Endodermal cell (in vitro differentiated cells): ENCODE measurements at regions not wholly inside any gene's neighbourhood (a gene's known extent, or its start where the extent isn't known, plus 50 kb on each side); places are given as distances from the start of the nearest gene placed in this dataset.

Experiments
- DNase-seq: peaks from one replicate; pipeline ENCODE4 v3.0.0-alpha.2; 2017
- H3K27ac ChIP-seq: 2 replicates; pipeline ENCODE4 v1.5.1; 2013; ENCODE audit warnings: mild to moderate bottlenecking, low read depth, low read length, moderate library complexity
- H3K27me3 ChIP-seq: 2 replicates; pipeline ENCODE4 v1.6.1; 2013; ENCODE audit warnings: mild to moderate bottlenecking, low read length, moderate library complexity; ENCODE audit not compliant: insufficient read depth, control insufficient read depth, poor library complexity, severe bottlenecking
- H3K36me3 ChIP-seq: 2 replicates; pipeline ENCODE4 v1.7.0; 2013; ENCODE audit warnings: mild to moderate bottlenecking, low read length, moderate library complexity; ENCODE audit not compliant: control insufficient read depth, insufficient read depth
- H3K4me1 ChIP-seq: one replicate; pipeline ENCODE4 v1.7.0; 2013; ENCODE audit warnings: low read length; ENCODE audit not compliant: control insufficient read depth, insufficient read depth
- H3K4me3 ChIP-seq: 2 replicates; pipeline ENCODE4 v1.5.1; 2013; ENCODE audit warnings: mild to moderate bottlenecking, low read length, moderate library complexity
- H3K9ac ChIP-seq: 2 replicates; pipeline ENCODE4 v1.6.1; 2013; ENCODE audit warnings: mild to moderate bottlenecking, low read length, moderate library complexity; ENCODE audit not compliant: poor library complexity, severe bottlenecking; ENCODE audit errors: extremely low read depth
- H3K9me3 ChIP-seq: 2 replicates; pipeline ENCODE4 v1.6.1; 2013; ENCODE audit warnings: mild to moderate bottlenecking, low read length, moderate library complexity; ENCODE audit not compliant: control insufficient read depth
- H3K27ac Mint-ChIP-seq: 2 replicates; pipeline ENCODE4 v1.8.0; 2020; ENCODE audit warnings: mixed read lengths
- H3K27me3 Mint-ChIP-seq: 2 replicates; pipeline ENCODE4 v1.8.0; 2021; ENCODE audit warnings: mild to moderate bottlenecking, mixed read lengths; ENCODE audit not compliant: insufficient read depth
- H3K36me3 Mint-ChIP-seq: 2 replicates; pipeline ENCODE4 v1.8.0; 2020; ENCODE audit warnings: low read depth, mixed read lengths
- H3K4me1 Mint-ChIP-seq: 2 replicates; pipeline ENCODE4 v1.8.0; 2020; ENCODE audit warnings: mixed read lengths
- H3K4me3 Mint-ChIP-seq: 2 replicates; pipeline ENCODE4 v1.8.0; 2020; ENCODE audit warnings: mild to moderate bottlenecking, moderate library complexity, mixed read lengths
- H3K9me3 Mint-ChIP-seq: 2 replicates; pipeline ENCODE4 v1.8.0; 2020; ENCODE audit warnings: mild to moderate bottlenecking, mixed read lengths
- WGBS, 2 experiments: methylation state at CpG; one replicate each; pipeline versions ENCODE4 v1.1.5 to v1.1.7; 2013; ENCODE audit warnings: missing lambda C conversion rate in 2 of 2, mixed read lengths in 1 of 2; ENCODE audit not compliant: insufficient coverage in 1 of 2, insufficient read length in 1 of 2; 5-methylcytosine and 5-hydroxymethylcytosine counted together
- TF ChIP-seq, protein P1 (sequence below): fragments of 200-600 bp; sonication (generic); conservative IDR thresholded peaks from 2 replicates; pipeline ENCODE4 v1.5.0; 2021; ENCODE audit warnings: antibody characterized with exemption, mild to moderate bottlenecking

DNA sequence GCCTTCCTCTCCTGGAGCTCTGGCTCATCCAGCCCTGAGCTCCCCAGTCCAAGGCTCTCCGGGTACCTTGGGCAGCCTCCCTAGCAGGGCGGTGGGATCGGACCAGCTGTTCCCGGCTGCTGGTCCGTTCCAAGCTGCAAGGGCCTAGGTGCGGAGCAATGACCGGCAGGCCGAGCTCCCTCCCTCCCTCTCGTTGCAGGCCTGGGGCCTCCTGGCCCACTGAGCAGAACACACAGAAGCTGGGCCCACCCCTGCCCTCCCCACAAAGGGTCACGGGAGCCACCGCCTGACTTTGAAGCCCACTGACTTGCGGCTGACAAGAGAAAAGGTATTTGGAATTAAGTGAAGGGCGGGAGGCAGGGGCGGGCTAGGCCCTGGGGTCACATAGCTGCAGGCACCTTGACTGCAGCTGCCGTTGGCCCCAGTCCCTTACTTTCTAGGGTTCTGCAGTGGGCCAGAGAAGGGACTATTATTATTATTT lies 104.7 kb upstream of the IER5L start:
- Mint-ChIP-seq H3K4me1 (peaks cover 18% of the 10 kb centered on the region), H3K27me3 (no peaks in the 10 kb centered on the region), H3K27ac (no peak overlapping the region), H3K4me3 (no peak overlapping the region), H3K9me3 (no peaks in the 10 kb centered on the region), H3K36me3 (no peaks in the 10 kb centered on the region)
- peak; percentile 67 for DNase-seq
- H3K4me3 ChIP-seq = no peak overlapping the region
- no peak overlapping the region for H3K27ac ChIP-seq
- WGBS, 2 experiments = 63 to 68% methylated on average over 9 to 15 of the region's 15 CpGs
- no peaks in the 10 kb centered on the region for H3K9me3 ChIP-seq
- H3K27me3 ChIP-seq = no peaks in the 10 kb centered on the region
- H3K9ac ChIP-seq = no peak overlapping the region
- H3K4me1 ChIP-seq = peaks cover 3% of the 10 kb centered on the region
- TF ChIP-seq, protein P1, sequence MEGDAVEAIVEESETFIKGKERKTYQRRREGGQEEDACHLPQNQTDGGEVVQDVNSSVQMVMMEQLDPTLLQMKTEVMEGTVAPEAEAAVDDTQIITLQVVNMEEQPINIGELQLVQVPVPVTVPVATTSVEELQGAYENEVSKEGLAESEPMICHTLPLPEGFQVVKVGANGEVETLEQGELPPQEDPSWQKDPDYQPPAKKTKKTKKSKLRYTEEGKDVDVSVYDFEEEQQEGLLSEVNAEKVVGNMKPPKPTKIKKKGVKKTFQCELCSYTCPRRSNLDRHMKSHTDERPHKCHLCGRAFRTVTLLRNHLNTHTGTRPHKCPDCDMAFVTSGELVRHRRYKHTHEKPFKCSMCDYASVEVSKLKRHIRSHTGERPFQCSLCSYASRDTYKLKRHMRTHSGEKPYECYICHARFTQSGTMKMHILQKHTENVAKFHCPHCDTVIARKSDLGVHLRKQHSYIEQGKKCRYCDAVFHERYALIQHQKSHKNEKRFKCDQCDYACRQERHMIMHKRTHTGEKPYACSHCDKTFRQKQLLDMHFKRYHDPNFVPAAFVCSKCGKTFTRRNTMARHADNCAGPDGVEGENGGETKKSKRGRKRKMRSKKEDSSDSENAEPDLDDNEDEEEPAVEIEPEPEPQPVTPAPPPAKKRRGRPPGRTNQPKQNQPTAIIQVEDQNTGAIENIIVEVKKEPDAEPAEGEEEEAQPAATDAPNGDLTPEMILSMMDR = no peak
- H3K36me3 ChIP-seq = no peaks in the 10 kb centered on the region

DNA sequence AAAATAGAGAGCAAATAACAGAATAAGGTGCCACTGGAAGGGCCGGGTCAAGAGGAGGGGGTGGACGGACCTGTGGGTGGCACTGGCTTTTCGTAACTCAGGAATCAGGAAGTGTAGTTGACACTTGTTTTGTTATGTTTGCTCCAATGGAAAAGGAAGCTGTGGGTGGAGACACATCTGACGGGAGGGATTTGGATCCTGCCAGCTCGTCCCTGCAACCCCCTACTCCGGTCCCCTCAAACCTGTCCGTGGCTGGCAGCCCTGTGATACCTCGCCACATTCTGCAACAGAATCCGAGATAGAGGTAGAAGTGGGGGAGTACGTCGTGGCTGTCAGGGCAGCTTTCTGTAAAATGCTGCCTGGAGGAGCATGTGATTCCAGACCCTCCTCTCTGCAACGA lies 104.2 kb upstream of the IER5L start:
- H3K27ac ChIP-seq = no peak overlapping the region
- Mint-ChIP-seq H3K4me3 (no peak overlapping the region), H3K27me3 (no peaks in the 10 kb centered on the region), H3K9me3 (no peaks in the 10 kb centered on the region), H3K4me1 (peaks cover 15% of the 10 kb centered on the region), H3K36me3 (no peaks in the 10 kb centered on the region), H3K27ac (no peak overlapping the region)
- H3K36me3 ChIP-seq = no peaks in the 10 kb centered on the region
- no peak for DNase-seq
- no peak overlapping the region for H3K9ac ChIP-seq
- H3K27me3 ChIP-seq = no peaks in the 10 kb centered on the region
- TF ChIP-seq, protein P1 = no peak
- 53 to 60% methylated on average over 10 to 12 of the region's 12 CpGs for WGBS, 2 experiments
- H3K9me3 ChIP-seq = no peaks in the 10 kb centered on the region
- no peak overlapping the region for H3K4me3 ChIP-seq
- H3K4me1 ChIP-seq = peaks cover 3% of the 10 kb centered on the region

DNA sequence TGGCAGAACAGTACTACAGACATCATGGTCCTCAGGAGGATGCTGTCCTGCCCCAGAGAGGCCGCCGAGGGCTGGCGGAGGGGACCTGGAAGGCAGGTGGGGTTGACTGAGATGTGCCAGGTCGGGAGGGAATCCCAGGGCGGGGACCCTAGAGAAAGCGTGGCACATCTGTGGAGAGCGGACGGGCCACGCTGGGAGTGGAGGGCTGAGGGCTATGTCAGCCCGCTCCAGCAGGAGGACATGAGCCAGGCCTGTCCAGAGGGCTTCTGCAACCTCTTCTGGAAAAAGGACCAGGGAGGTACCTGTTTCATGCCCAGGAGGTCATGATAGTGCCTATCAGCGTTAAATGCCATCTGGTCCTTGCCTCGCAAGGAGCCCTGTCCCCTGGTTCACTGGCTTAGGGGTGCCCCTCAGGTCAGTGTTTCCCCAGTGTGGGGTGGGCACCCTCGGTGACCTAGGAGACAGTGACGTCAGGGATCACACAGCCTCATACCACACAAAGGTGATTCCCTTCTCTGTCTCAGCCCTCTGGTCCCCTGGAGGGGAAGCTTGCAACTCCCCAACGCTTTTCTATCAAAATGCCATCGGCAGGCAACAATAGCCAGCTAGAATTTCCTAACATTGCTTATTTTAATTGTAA lies 103.6 kb upstream of the IER5L start:
- 90 to 92% methylated on average over 10 to 16 of the region's 16 CpGs for WGBS, 2 experiments

More for the DNA sequence above, 103.6 kb upstream of the IER5L start:
- no peaks in the 10 kb centered on the region for H3K36me3 Mint-ChIP-seq
- H3K27ac ChIP-seq = no peak overlapping the region
- TF ChIP-seq, protein P1 = no peak
- no peaks in the 10 kb centered on the region for H3K27me3 Mint-ChIP-seq
- no peaks in the 10 kb centered on the region for H3K27me3 ChIP-seq
- no peaks in the 10 kb centered on the region for H3K36me3 ChIP-seq
- no peak overlapping the region for H3K4me3 Mint-ChIP-seq
- no peak overlapping the region for H3K9ac ChIP-seq
- peaks cover 22% of the 10 kb centered on the region for H3K4me1 Mint-ChIP-seq
- no peaks in the 10 kb centered on the region for H3K9me3 ChIP-seq
- peaks cover 3% of the 10 kb centered on the region for H3K4me1 ChIP-seq
- H3K27ac Mint-ChIP-seq = no peak overlapping the region
- no peaks in the 10 kb centered on the region for H3K9me3 Mint-ChIP-seq
- H3K4me3 ChIP-seq = no peak overlapping the region
- DNase-seq = peak; percentile 45
